CD14-positive monocyte (primary cell): ENCODE measurements at regions not wholly inside any gene's neighbourhood (a gene's known extent, or its start where the extent isn't known, plus 50 kb on each side); places are given as distances from the start of the nearest gene placed in this dataset.

Source experiments
- DNase-seq, 3 donors: peaks; one replicate each; pipeline ENCODE4 v3.0.0-alpha.2; 2011 to 2022
- H2AFZ ChIP-seq: 2 replicates; pipeline ENCODE4 v1.6.0; 2012; ENCODE audit warnings: mild to moderate bottlenecking, low read depth, low read length, inconsistent platforms; ENCODE audit not compliant: insufficient read depth, poor library complexity, severe bottlenecking
- H3K27ac ChIP-seq, 2 donors: 1 replicate in 1 of 2; 2 replicates in 1 of 2; pipeline ENCODE4 v1.5.1; 2012 to 2013; ENCODE audit warnings: low read length in 2 of 2, control low read depth in 1 of 2, inconsistent platforms in 1 of 2, low read depth in 1 of 2, mild to moderate bottlenecking in 1 of 2
- H3K27me3 ChIP-seq, 2 donors: one replicate each; pipeline versions ENCODE4 v1.6.0 to v1.6.1; 2011 to 2013; ENCODE audit warnings: low read length in 2 of 2; ENCODE audit not compliant: control insufficient read depth in 2 of 2, insufficient read depth in 2 of 2
- H3K36me3 ChIP-seq, 2 donors: replicated peaks in 1 of 2; 1 replicate in 1 of 2; 2 replicates in 1 of 2; pipeline versions ENCODE4 v1.5.1 to v1.6.1; 2012 to 2013; ENCODE audit warnings: low read length in 2 of 2, control low read depth in 1 of 2, inconsistent platforms in 1 of 2, mild to moderate bottlenecking in 1 of 2; ENCODE audit not compliant: insufficient read depth in 2 of 2, control insufficient read depth in 1 of 2
- H3K4me1 ChIP-seq, 2 donors: 1 replicate in 1 of 2; 2 replicates in 1 of 2; pipeline versions ENCODE4 v1.5.1 to v1.6.1; 2012 to 2013; ENCODE audit warnings: low read length in 2 of 2, control low read depth in 1 of 2, inconsistent platforms in 1 of 2, mild to moderate bottlenecking in 1 of 2, moderate library complexity in 1 of 2; ENCODE audit not compliant: insufficient read depth in 2 of 2, control insufficient read depth in 1 of 2
- H3K4me2 ChIP-seq: replicated peaks from 2 replicates; pipeline ENCODE3; 2012; ENCODE audit warnings: low read length, moderate library complexity, mild to moderate bottlenecking; ENCODE audit not compliant: poor library complexity, severe bottlenecking; ENCODE audit errors: extremely low read depth
- H3K4me3 ChIP-seq, 3 experiments: fragments of 200-600 bp in 1 of 3; sonication (generic) in 1 of 3; replicated peaks in 1 of 3; 1 replicate in 2 of 3; 2 replicates in 1 of 3; pipeline ENCODE4 v1.5.1; 2011 to 2013; ENCODE audit warnings: low read length in 3 of 3, mild to moderate bottlenecking in 3 of 3, control low read depth in 2 of 3, low read depth in 2 of 3, inconsistent platforms in 1 of 3, moderate library complexity in 1 of 3
- H3K79me2 ChIP-seq: 2 replicates; pipeline ENCODE4 v1.6.0; 2012; ENCODE audit warnings: mild to moderate bottlenecking, control low read depth, inconsistent platforms, low read length, moderate library complexity; ENCODE audit not compliant: insufficient read depth
- H3K9ac ChIP-seq: 2 replicates; pipeline ENCODE4 v1.6.0; 2017; ENCODE audit warnings: low read length, mild to moderate bottlenecking; ENCODE audit not compliant: insufficient read depth, poor library complexity, severe bottlenecking
- H3K9me3 ChIP-seq, 2 donors: replicated peaks in 1 of 2; 1 replicate in 1 of 2; 2 replicates in 1 of 2; pipeline versions ENCODE4 v1.5.1 to v1.6.1; 2012 to 2013; ENCODE audit warnings: low read length in 2 of 2, control low read depth in 1 of 2; ENCODE audit not compliant: control insufficient read depth in 1 of 2, insufficient read depth in 1 of 2
- H4K20me1 ChIP-seq: 2 replicates; pipeline ENCODE4 v1.6.0; 2012; ENCODE audit warnings: mild to moderate bottlenecking, low read length, control low read depth, moderate library complexity; ENCODE audit not compliant: insufficient read depth
- H3K27ac Mint-ChIP-seq, 7 donors: one replicate each; pipeline ENCODE4 v1.8.0; 2020; ENCODE audit warnings: mild to moderate bottlenecking in 7 of 7, mixed read lengths in 7 of 7, moderate library complexity in 6 of 7, inconsistent platforms in 2 of 7
- H3K27me3 Mint-ChIP-seq, 3 donors: one replicate each; pipeline ENCODE4 v1.8.0; 2021 to 2022; ENCODE audit warnings: low read depth in 3 of 3, mild to moderate bottlenecking in 3 of 3, mixed read lengths in 3 of 3, moderate library complexity in 3 of 3, inconsistent platforms in 1 of 3
- H3K36me3 Mint-ChIP-seq, 2 donors: one replicate each; pipeline ENCODE4 v1.8.0; 2020; ENCODE audit warnings: mixed read lengths in 2 of 2, inconsistent platforms in 1 of 2, mild to moderate bottlenecking in 1 of 2
- H3K4me1 Mint-ChIP-seq: one replicate; pipeline ENCODE4 v1.8.0; 2020; ENCODE audit warnings: mild to moderate bottlenecking, mixed read lengths
- H3K4me3 Mint-ChIP-seq, 2 donors: one replicate each; pipeline ENCODE4 v1.8.0; 2020; ENCODE audit warnings: mild to moderate bottlenecking in 2 of 2, mixed read lengths in 2 of 2, moderate library complexity in 1 of 2
- H3K9me3 Mint-ChIP-seq, 7 donors: one replicate each; pipeline ENCODE4 v1.8.0; 2020 to 2022; ENCODE audit warnings: mixed read lengths in 7 of 7, mild to moderate bottlenecking in 6 of 7, moderate library complexity in 6 of 7, inconsistent platforms in 2 of 7
- CTCF ChIP-seq: fragments of 200-600 bp; IDR thresholded peaks from one replicate; pipeline ENCODE4 v1.8.0; 2022; ENCODE audit warnings: antibody characterized with exemption, mild to moderate bottlenecking
- WGBS: methylation state at CpG from one replicate; pipeline ENCODE4 v1.1.5; 2013; ENCODE audit warnings: missing lambda C conversion rate; ENCODE audit not compliant: insufficient coverage; 5-methylcytosine and 5-hydroxymethylcytosine counted together
- intact Hi-C, 2 donors: fragments of 100-400 bp; cut with micrococcal nuclease; formaldehyde crosslinking; loops; one replicate each; pipeline versions ENCODE4 v1.15.0 to v1.15.1; 2023

DNA sequence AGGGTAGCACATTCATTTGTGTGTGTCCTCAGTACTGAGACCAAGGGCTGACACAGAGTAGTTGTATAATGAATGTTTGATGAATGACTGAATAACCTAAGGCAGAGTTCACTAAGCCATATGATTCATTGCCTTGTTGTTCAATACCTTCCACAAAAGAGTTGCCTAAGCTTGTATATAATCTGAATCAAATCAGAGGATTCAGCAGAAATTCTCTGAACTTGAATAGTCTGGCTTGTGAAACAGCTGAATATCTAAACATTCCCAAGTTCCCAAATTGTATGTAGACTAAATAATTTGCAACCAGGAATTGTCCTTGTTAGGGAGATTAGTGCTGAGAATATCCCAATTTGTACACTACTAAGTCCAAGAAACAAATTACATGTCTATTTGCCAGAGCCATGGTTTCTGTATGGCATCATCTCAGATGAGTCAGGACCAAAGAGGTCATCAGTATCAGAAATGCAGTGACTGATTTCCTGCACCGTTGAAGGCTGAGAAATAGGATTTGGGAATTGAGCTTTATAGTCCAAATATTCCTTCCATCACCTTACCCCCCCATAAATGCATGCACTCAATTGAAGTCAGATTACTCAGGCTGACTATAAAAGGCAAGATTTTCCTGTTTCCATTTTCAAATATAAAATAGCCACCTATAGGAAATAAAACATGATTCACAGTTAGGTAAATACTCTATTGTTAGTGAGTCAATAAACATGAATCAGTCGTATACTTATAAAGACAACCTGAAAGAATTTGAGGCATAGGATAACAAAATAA lies 168.7 kb downstream of the PHLDA1 start:
- no peak overlapping the region for H2AFZ ChIP-seq
- H3K4me2 ChIP-seq: no peak overlapping the region
- TF ChIP-seq CTCF: no peak
- H3K9ac ChIP-seq: no peak overlapping the region
- H3K36me3 ChIP-seq: no peaks in the 10 kb centered on the region
- H3K27me3 ChIP-seq: no peaks in the 10 kb centered on the region
- H4K20me1 ChIP-seq: no peaks in the 10 kb centered on the region
- intact Hi-C loops: no loop called here
- H3K4me1 ChIP-seq: no peaks in the 10 kb centered on the region
- H3K27ac ChIP-seq: no peak overlapping the region
- H3K4me3 ChIP-seq: no peak overlapping the region
- no peaks in the 10 kb centered on the region for H3K9me3 ChIP-seq
- no peaks in the 10 kb centered on the region for H3K79me2 ChIP-seq
- H3K4me3 Mint-ChIP-seq: no peak overlapping the region
- H3K9me3 Mint-ChIP-seq: peaks cover 0 to 4% (median 0%) of the 10 kb centered on the region in 7 donors
- no peak overlapping the region for H3K27ac Mint-ChIP-seq
- no peaks in the 10 kb centered on the region for H3K4me1 Mint-ChIP-seq
- peak in 1 of 3 donors; percentile 16 for DNase-seq
- H3K27me3 Mint-ChIP-seq: peaks cover 4 to 5% (median 4%) of the 10 kb centered on the region in 3 donors
- no CpG with 5 or more reads among the region's 2 CpGs for WGBS
- no peaks in the 10 kb centered on the region for H3K36me3 Mint-ChIP-seq

DNA sequence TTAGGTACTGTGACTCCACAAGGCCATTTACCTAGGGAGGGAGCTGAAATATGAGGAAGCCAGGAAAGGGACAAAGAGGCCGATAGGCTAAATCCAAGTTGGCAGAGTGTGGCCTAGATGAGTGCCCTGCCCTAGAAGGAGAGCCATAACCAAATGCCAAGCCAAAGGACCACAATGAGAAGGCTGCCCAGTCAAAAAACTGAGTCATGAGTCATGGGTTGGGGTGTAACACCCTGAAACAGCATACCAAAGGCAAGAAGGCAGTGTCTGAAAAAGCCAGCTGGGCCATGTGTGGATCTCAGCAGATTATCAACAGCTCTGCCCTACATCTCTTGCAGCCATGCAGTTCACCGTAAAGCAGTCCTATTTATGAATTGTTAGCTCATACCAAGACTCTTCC lies 171.7 kb downstream of the PHLDA1 start:
- TF ChIP-seq CTCF: no peak
- H3K4me3 Mint-ChIP-seq: no peak overlapping the region
- no peaks in the 10 kb centered on the region for H3K36me3 Mint-ChIP-seq
- Histone ChIP-seq H3K4me3 (no peak overlapping the region), H3K36me3 (no peaks in the 10 kb centered on the region), H2AFZ (no peak overlapping the region), H3K27ac (no peak overlapping the region), H3K27me3 (no peaks in the 10 kb centered on the region), H3K9ac (no peak overlapping the region), H4K20me1 (no peaks in the 10 kb centered on the region), H3K79me2 (no peaks in the 10 kb centered on the region), H3K4me2 (no peak overlapping the region), H3K9me3 (no peaks in the 10 kb centered on the region), H3K4me1 (no peaks in the 10 kb centered on the region)
- H3K4me1 Mint-ChIP-seq: no peaks in the 10 kb centered on the region
- peaks cover 0 to 2% (median 0%) of the 10 kb centered on the region in 7 donors for H3K9me3 Mint-ChIP-seq
- 100% methylated on average over 1 of the region's 2 CpGs for WGBS
- H3K27ac Mint-ChIP-seq: no peak overlapping the region
- intact Hi-C loops: no loop called here
- DNase-seq: no peak
- peaks cover 0 to 3% (median 1%) of the 10 kb centered on the region in 3 donors for H3K27me3 Mint-ChIP-seq
